K562 (cell line): ENCODE measurements at regions not wholly inside any gene's neighbourhood (a gene's known extent, or its start where the extent isn't known, plus 50 kb on each side); places are given as distances from the start of the nearest gene placed in this dataset.

Experiments
- ATAC-seq: fragments of 200-7000 bp; cut with Tn5 transposase; 3 replicates; pipeline ENCODE4 v1.9.1; 2020; ENCODE audit warnings: moderate library complexity
- BruUV-seq: library from RNA; stranded (reverse); fragments of 400-500 nt; replicated peaks from 2 replicates; lab custom pipeline; 2021; lab: Mats Ljungman, UMichigan
- CTCF ChIA-PET: fragments of 300-600 bp; formaldehyde crosslinking; extraction: SDS; loops from one replicate; lab custom pipeline; 2021; ENCODE audit warnings: low intra/inter-chr PET ratio; lab: Yijun Ruan, JAX
- POLR2A ChIA-PET: fragments of 300-600, 350-650 bp; sonication (Branson Sonifier 250); formaldehyde crosslinking; extraction: SDS; loops from one replicate; lab custom pipeline; 2021; ENCODE audit warnings: antibody characterized with exemption, inconsistent platforms; lab: Yijun Ruan, JAX
- DNase-seq, 4 experiments: peaks; one replicate each; pipeline versions ENCODE4 v3.0.0 to v3.0.0-alpha.2; 2011 to 2018; ENCODE audit warnings: low spot score in 3 of 4, mixed read lengths in 3 of 4; ENCODE audit errors: extremely low read depth in 1 of 4
- FAIRE-seq: peaks from 2 replicates; lab custom pipeline; 2011; peaks lifted over from hg19 to GRCh38; lab: Jason Lieb, UNC
- H2AFZ ChIP-seq: 2 replicates; pipeline ENCODE4 v1.6.0; 2011; ENCODE audit warnings: low read depth, low read length, control low read depth, inconsistent platforms
- H3K27ac ChIP-seq: fragments of 200-600 bp; 3 replicates; pipeline ENCODE4 v1.8.0; 2011; ENCODE audit warnings: low read depth, mild to moderate bottlenecking, control low read depth, inconsistent platforms, low read length, moderate library complexity, mixed read lengths; ENCODE audit errors: extremely low read depth
- H3K27me3 ChIP-seq, 2 experiments: fragments of 300-600 bp in 1 of 2; 2 replicates in 1 of 2; 3 replicates in 1 of 2; pipeline versions ENCODE4 v1.6.0 to v1.8.0; 2011; ENCODE audit warnings: inconsistent platforms in 2 of 2, low read length in 2 of 2, mild to moderate bottlenecking in 1 of 2, mixed read lengths in 1 of 2, moderate library complexity in 1 of 2; ENCODE audit not compliant: control insufficient read depth in 2 of 2, insufficient read depth in 2 of 2
- H3K36me3 ChIP-seq: fragments of 300-600 bp; 3 replicates; pipeline ENCODE4 v1.8.0; 2011; ENCODE audit warnings: mild to moderate bottlenecking, low read length, inconsistent platforms; ENCODE audit not compliant: control insufficient read depth, insufficient read depth
- H3K4me1 ChIP-seq, 2 experiments: fragments of 200-600 bp in 1 of 2; replicated peaks in 1 of 2; 2 replicates in 1 of 2; 3 replicates in 1 of 2; pipeline versions ENCODE4 v1.5.1 to v1.8.0; 2011; ENCODE audit warnings: inconsistent platforms in 2 of 2, low read length in 2 of 2, mild to moderate bottlenecking in 1 of 2, mixed read lengths in 1 of 2, moderate library complexity in 1 of 2; ENCODE audit not compliant: control insufficient read depth in 2 of 2, insufficient read depth in 2 of 2
- H3K4me2 ChIP-seq: 2 replicates; pipeline ENCODE4 v1.6.1; 2011; ENCODE audit warnings: low read length, control low read depth, inconsistent platforms, mixed read lengths; ENCODE audit not compliant: insufficient read depth
- H3K4me3 ChIP-seq: fragments of 200-600 bp; sonication (generic), shearing (Covaris generic); 2 replicates; pipeline ENCODE4 v1.5.1; 2016; ENCODE audit warnings: control low read depth, inconsistent platforms
- H3K79me2 ChIP-seq: fragments of 200-600 bp; 3 replicates; pipeline ENCODE4 v1.8.0; 2011; ENCODE audit warnings: low read length, inconsistent platforms; ENCODE audit not compliant: control insufficient read depth, insufficient read depth
- H3K9ac ChIP-seq, 2 experiments: 2 replicates each; pipeline versions ENCODE4 v1.6.0 to v1.6.1; 2011; ENCODE audit warnings: low read depth in 2 of 2, low read length in 2 of 2, control low read depth in 1 of 2, inconsistent platforms in 1 of 2, mild to moderate bottlenecking in 1 of 2, mixed read lengths in 1 of 2; ENCODE audit not compliant: insufficient read depth in 1 of 2
- H3K9me1 ChIP-seq: one replicate; pipeline ENCODE4 v1.6.0; 2011; ENCODE audit warnings: inconsistent platforms, mild to moderate bottlenecking, low read length, moderate library complexity; ENCODE audit not compliant: control insufficient read depth, insufficient read depth
- H3K9me3 ChIP-seq: replicated peaks from 2 replicates; pipeline ENCODE4 v1.5.1; 2011; ENCODE audit warnings: low read depth, low read length, inconsistent platforms; ENCODE audit not compliant: control insufficient read depth, insufficient read depth
- H4K20me1 ChIP-seq: replicated peaks from 2 replicates; pipeline ENCODE4 v1.6.1; 2011; ENCODE audit warnings: low read length, inconsistent platforms, mixed read lengths; ENCODE audit not compliant: control insufficient read depth, insufficient read depth
- ARID1B ChIP-seq: fragments of 450-650 bp; IDR thresholded peaks from 2 replicates; pipeline ENCODE4 v1.6.1; 2016; ENCODE audit warnings: antibody characterized with exemption, mild to moderate bottlenecking, inconsistent platforms
- ARID2 ChIP-seq: fragments of 450-650 bp; IDR thresholded peaks from 2 replicates; pipeline ENCODE4 v1.6.1; 2017; ENCODE audit warnings: antibody characterized with exemption, mild to moderate bottlenecking
- ARNT ChIP-seq, 2 experiments: fragments of 450-650 bp; IDR thresholded peaks; 2 replicates each; pipeline ENCODE4 v1.6.1; 2016; ENCODE audit warnings: mild to moderate bottlenecking in 1 of 2
- BRD4 ChIP-seq: fragments of 200-600 bp; sonication (generic); IDR thresholded peaks from 2 replicates; pipeline ENCODE4 v1.6.1; 2017; ENCODE audit warnings: inconsistent platforms
- CBFA2T3 ChIP-seq: fragments of 450-650 bp; IDR thresholded peaks from 2 replicates; pipeline ENCODE4 v1.6.1; 2017
- CHCHD3 ChIP-seq: fragments of 250-450 bp; sonication (Bioruptor Pico); IDR thresholded peaks from 2 replicates; pipeline ENCODE4 v2.1.2; 2022; ENCODE audit warnings: mild to moderate bottlenecking
- GTF2B ChIP-seq: IDR thresholded peaks from 2 replicates; pipeline ENCODE4 v1.6.1; 2011; ENCODE audit not compliant: insufficient read length; ENCODE audit errors: extremely low read depth
- JUNB ChIP-seq: fragments of 450-650 bp; formaldehyde crosslinking; conservative IDR thresholded peaks from 2 replicates; pipeline ENCODE4 v1.4.0; 2020; ENCODE audit warnings: mild to moderate bottlenecking
- NFYB ChIP-seq: IDR thresholded peaks from 2 replicates; pipeline ENCODE4 v1.6.1; 2011; ENCODE audit warnings: mild to moderate bottlenecking, moderate library complexity; ENCODE audit not compliant: insufficient read length; ENCODE audit errors: extremely low read depth
- NR2F6 ChIP-seq: fragments of 450-650 bp; formaldehyde crosslinking; IDR thresholded peaks from 2 replicates; pipeline ENCODE4 v1.4.0; 2020; ENCODE audit warnings: mild to moderate bottlenecking
- PBX2 ChIP-seq, 2 experiments: IDR thresholded peaks in 1 of 2; conservative IDR thresholded peaks in 1 of 2; 2 replicates each; pipeline ENCODE4 v1.6.1; 2016; ENCODE audit warnings: low read depth in 2 of 2, mild to moderate bottlenecking in 1 of 2, missing compliant biosample characterization in 1 of 2, missing genetic modification characterization in 1 of 2, moderate library complexity in 1 of 2
- STAT6 ChIP-seq: sonication (generic); formaldehyde crosslinking; IDR thresholded peaks from 2 replicates; pipeline ENCODE4 v1.8.1; 2023; ENCODE audit warnings: mild to moderate bottlenecking, missing genetic modification reagents
- THRAP3 ChIP-seq: fragments of 450-650 bp; IDR thresholded peaks from 2 replicates; pipeline ENCODE4 v1.6.1; 2016; ENCODE audit warnings: mild to moderate bottlenecking, inconsistent platforms, borderline replicate concordance
- ZBED1 ChIP-seq: IDR thresholded peaks from 2 replicates; pipeline ENCODE4 v1.6.1; 2014
- ZFPM2 ChIP-seq: fragments of 250-450 bp; sonication (Bioruptor Pico); IDR thresholded peaks from 2 replicates; pipeline ENCODE4 v1.5.1; 2022; ENCODE audit warnings: mild to moderate bottlenecking
- ZNF124 ChIP-seq: sonication (generic); formaldehyde crosslinking; IDR thresholded peaks from 2 replicates; pipeline ENCODE4 v1.8.1; 2022; ENCODE audit warnings: missing genetic modification reagents
- ZNF282 ChIP-seq: sonication (generic); formaldehyde crosslinking; IDR thresholded peaks from 2 replicates; pipeline ENCODE4 v1.8.1; 2023; ENCODE audit warnings: missing genetic modification reagents
- ZNF695 ChIP-seq: fragments of 450-650 bp; formaldehyde crosslinking; IDR thresholded peaks from 2 replicates; pipeline ENCODE4 v1.4.0; 2020; ENCODE audit warnings: mild to moderate bottlenecking, moderate library complexity
- WGBS: fragments of 100-300 bp; shearing (Covaris generic); methylation state at CpG from one replicate; pipeline ENCODE4 v1.1.6; 2016; ENCODE audit warnings: low coverage, mixed read lengths; ENCODE audit not compliant: insufficient coverage; ENCODE audit errors: missing lambda C conversion rate; 5-methylcytosine and 5-hydroxymethylcytosine counted together
- in situ Hi-C: fragments of 300-500 bp; cut with MboI; formaldehyde crosslinking; loops from 4 replicates; pipeline ENCODE4 v1.15.0; 2018; ENCODE audit warnings: inconsistent platforms, mixed read lengths
- intact Hi-C: fragments of 100-400 bp; cut with micrococcal nuclease; formaldehyde crosslinking; loops from 2 replicates; pipeline ENCODE4 v1.14.2; 2022

GRCh38 chrY:12421072-12421787 is 279.8 kb upstream of the USP9Y start (continued):
- no peak for TF ChIP-seq STAT6 (CRISPR knock-in tag)
- no peak for TF ChIP-seq ZFPM2 (CRISPR knock-in tag)
- no peak for TF ChIP-seq NFYB
- TF ChIP-seq CBFA2T3, result no peak
- TF ChIP-seq GTF2B, result no peak
- TF ChIP-seq ZBED1, result no peak
- no peak for TF ChIP-seq ARNT (IDR thresholded peaks at IDR 0.05)

GRCh38 chrY:12421788-12422124 is 279.3 kb upstream of the USP9Y start:
- in situ Hi-C loops, result no loop called here
- DNase-seq (no peak), FAIRE-seq (no peak), ATAC-seq (no peak)
- Histone ChIP-seq H3K4me1 (no peaks in the 10 kb centered on the region), H3K27me3 (no peaks in the 10 kb centered on the region), H3K27ac (no peak overlapping the region), H3K36me3 (no peaks in the 10 kb centered on the region), H3K9me1 (no peaks in the 10 kb centered on the region), H4K20me1 (no peaks in the 10 kb centered on the region), H3K9ac (no peak overlapping the region), H3K9me3 (no peaks in the 10 kb centered on the region), H3K4me3 (no peak overlapping the region), H2AFZ (no peak overlapping the region), H3K79me2 (no peaks in the 10 kb centered on the region), H3K4me2 (no peak overlapping the region)
- POLR2A ChIA-PET, result no interaction called here
- WGBS, result no CpG with 5 or more reads among the region's 18 CpGs
- TF ChIP-seq NR2F6 (CRISPR knock-in tag), result no peak
- no peak for TF ChIP-seq ZNF124 (CRISPR knock-in tag)
- TF ChIP-seq ARID1B, result no peak
- no peak for TF ChIP-seq CHCHD3 (CRISPR knock-in tag)
- TF ChIP-seq ARID2, result no peak
- TF ChIP-seq BRD4, result no peak
- no peak for TF ChIP-seq PBX2 (CRISPR knock-in tag; IDR thresholded peaks at IDR 0.05; ENCODE audit: low read depth)
- TF ChIP-seq PBX2 (tag; conservative IDR thresholded peaks at IDR 0.05; ENCODE audit: low read depth), result no peak
- no peak for TF ChIP-seq ZNF282
- TF ChIP-seq JUNB (CRISPR knock-in tag), result no peak
- no peak for TF ChIP-seq THRAP3
- no peak for TF ChIP-seq ZNF695 (CRISPR knock-in tag)
- intact Hi-C loops, result no loop called here
- CTCF ChIA-PET, result no interaction called here
- no TSS peak for BruUV-seq
